Activated T-helper 1 cell treated with anti-CD3 and anti-CD28 coated beads, Interleukin-2, amount 50 U/mL, for 16 hours (primary cell): ENCODE measurements at regions not wholly inside any gene's neighbourhood (a gene's known extent, or its start where the extent isn't known, plus 50 kb on each side); places are given as distances from the start of the nearest gene placed in this dataset.

Experiments
- DNase-seq, 2 donors: peaks; one replicate each; pipeline ENCODE4 v3.0.0-alpha.2; 2020; ENCODE audit warnings: low read depth in 1 of 2, low spot score in 1 of 2

DNA sequence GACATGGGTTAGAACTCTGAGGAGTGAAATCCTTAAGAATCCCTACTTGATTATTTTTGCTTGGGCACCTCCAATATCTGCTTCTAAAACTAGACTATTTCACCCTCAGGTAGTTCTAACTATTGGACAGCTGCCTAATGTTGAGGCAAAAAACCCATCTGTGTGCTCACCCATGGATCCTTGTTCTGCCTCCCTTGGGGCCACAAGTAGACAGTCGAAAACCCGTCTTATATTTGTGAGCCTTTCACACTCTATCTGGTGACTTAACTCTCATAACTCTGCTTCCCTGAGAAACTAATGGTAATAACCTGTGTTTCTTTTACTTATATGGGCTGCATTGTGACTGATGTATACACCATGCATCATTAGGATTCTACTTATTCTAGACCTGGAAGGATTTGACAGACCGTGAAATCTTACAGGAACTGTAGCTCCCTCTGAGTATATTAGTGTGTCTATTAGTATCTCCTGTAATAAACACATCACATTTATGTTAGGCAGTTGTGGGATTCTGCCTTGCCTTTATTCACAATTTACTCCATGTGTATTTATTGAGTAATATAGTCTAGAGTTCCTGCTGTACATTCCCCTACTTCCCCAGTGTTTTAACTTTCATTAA is 94.6 kb upstream of the SGCD start:
- DNase-seq = no peak

DNA sequence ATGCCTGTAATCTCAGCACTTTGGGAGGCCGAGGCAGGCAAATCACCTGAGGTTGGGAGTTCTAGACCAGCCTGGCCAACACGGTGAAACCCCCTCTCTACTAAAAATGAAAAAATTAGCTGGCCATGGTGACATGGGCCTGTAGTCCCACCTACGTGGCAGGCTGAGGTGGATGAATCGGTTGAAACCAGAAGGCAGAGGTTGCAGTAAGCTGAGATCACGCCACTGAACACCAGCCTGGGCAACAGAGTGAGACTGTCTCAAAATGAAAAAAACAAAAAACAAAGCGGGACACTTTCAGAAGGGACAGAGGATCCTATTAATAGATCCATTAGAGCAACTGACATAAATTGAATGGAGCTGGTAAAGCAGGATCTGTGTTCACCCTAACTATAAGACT is 89.6 kb upstream of the SGCD start:
- no peak for DNase-seq

DNA sequence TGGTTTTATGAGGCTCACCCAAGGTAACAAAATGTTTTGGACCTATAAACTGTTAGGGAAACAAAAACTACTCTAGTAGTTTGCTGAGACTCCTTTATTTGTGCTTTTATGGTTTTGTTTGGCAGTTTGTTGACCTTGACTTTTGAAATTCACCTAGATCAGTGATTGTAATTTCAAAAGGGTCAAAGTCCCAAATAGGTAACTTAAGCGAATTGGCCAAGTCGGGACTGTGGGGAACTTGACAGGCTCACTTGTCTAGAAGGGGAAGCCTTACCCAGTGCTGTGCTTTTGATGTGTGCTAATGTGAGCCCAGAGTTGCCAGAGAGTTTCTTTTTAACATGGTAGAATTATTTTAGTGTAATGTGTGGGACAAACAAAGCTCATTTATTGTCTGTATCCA is 87.2 kb upstream of the SGCD start:
- DNase-seq = no peak

- no peak for DNase-seq
Observed at GRCh38 chr5:156240414-156240813, 86.5 kb upstream of the SGCD start.

- no peak for DNase-seq
Observed at GRCh38 chr5:156241266-156241665, 85.7 kb upstream of the SGCD start.

- no peak for DNase-seq
Observed at GRCh38 chr5:156245895-156246294, 81.1 kb upstream of the SGCD start.

DNA sequence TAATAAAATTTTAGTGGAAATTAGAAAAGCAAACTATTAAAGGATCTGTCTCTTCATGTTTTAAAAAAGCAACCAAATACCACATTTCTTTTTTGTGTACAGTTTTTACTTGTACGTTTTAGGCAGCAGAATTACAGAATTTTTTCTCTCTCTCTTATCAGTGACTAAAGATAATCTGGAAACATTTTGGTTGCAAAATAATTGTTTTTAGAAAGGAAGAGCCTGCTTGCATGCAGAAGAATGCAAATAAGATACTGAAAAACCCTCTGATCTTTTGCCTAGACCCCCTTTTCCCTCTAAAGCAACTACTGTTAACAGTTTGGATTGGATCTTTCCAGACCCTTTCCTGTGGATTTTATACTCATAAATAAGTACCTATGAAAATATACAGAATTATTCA is 75.9 kb upstream of the SGCD start:
- DNase-seq = no peak

- DNase-seq = no peak
Observed at GRCh38 chr5:156253130-156253529, 73.8 kb upstream of the SGCD start.

- no peak for DNase-seq
Observed at GRCh38 chr5:156254196-156254595, 72.8 kb upstream of the SGCD start.

- DNase-seq = no peak
Observed at GRCh38 chr5:156256642-156257041, 70.3 kb upstream of the SGCD start.

- DNase-seq = no peak
Observed at GRCh38 chr5:156258934-156259333, 68.0 kb upstream of the SGCD start.

DNA sequence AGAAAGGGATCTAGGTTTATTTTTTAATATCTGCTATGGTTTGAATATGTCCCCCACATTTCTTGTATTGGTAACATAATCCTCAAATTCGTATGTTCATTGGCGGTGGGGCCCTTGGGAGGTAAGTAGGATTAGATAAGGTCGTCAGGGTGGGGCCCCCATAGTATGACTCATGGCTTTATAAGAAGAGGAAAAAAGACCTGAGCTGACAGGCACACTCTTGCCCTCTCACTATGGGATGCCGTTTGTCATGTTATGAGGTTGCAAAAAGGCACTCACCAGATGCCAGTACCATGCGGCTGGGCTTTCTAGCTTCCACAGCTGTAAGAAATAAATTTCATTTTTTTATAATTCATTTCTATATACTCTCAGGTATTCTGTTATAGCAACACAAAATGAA is 67.3 kb upstream of the SGCD start:
- no peak for DNase-seq

GRCh38 chr5:156261275-156261939 is 65.6 kb upstream of the SGCD start:
- DNase-seq = no peak

DNA sequence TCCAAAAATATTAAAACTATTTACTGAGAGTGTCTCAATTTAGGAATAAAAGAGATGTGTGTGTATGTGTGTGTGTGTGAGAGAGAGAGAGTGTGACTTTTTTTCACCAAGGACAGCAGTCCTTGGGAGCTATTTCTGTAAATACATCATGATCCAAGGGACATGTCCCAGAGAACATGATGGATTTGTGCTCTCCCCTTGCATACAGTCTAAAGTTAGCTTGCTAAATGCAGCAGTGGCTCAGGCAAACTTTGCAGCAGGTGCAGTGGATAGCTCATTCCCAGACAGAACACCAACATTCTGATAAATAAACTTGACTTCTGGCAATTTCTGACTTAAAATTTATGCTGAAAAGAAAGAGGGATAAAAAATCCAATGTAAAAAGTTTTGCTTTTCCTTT is 55.4 kb upstream of the SGCD start:
- no peak for DNase-seq

GRCh38 chr5:156272139-156272538 is 54.8 kb upstream of the SGCD start:
- DNase-seq = no peak

DNA sequence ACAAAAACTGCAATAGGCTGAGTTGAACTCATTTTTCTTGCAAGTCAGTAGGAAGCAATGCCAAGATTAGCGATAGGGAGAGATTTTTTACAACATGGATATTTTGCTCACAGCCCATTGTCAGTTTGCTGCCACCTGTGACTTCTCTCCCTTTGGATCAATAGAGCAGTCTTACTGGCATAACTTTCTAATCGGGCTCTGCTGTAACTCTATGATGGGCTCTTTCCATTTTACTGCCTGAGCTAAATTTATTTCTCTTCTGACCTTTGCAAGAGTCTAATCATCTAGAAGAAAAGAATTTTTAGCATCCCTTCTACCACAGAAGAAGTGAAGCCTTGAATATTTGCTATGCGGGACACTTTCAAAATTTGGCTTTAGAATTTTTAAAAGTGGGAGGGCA is 53.6 kb upstream of the SGCD start:
- DNase-seq = no peak

DNA sequence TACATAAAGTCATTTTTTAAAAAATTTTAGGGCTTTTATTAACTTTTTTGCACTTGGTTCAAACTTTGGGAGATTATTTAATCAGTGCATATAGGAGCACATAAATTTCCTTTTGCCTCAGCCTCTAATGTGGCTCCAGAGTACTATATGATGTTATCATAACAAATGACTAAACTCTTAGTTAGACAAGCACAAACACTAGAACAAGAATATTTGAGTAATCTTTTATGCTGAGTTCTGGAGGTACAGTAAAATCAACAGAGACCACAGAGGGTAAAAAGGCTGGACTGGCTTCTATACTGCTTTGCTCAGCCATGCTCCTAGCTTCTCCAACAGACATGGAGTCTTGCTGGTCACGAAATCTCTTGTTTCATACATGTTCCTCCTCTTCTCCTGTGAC is 52.5 kb upstream of the SGCD start:
- no peak for DNase-seq
